Neutrophil (primary cell): ENCODE measurements at regions not wholly inside any gene's neighbourhood (a gene's known extent, or its start where the extent isn't known, plus 50 kb on each side); places are given as distances from the start of the nearest gene placed in this dataset.

ENCODE experiments used
- H3K27ac ChIP-seq: fragments of 200-600 bp; sonication (generic); 2 replicates; pipeline ENCODE4 v1.5.1; 2016; ENCODE audit warnings: mild to moderate bottlenecking, moderate library complexity
- H3K27me3 ChIP-seq: fragments of 200-600 bp; sonication (generic); 2 replicates; pipeline ENCODE4 v1.6.0; 2016; ENCODE audit warnings: mild to moderate bottlenecking
- H3K36me3 ChIP-seq: fragments of 200-600 bp; sonication (generic); 2 replicates; pipeline ENCODE4 v1.5.1; 2017
- H3K4me1 ChIP-seq, 2 experiments: fragments of 200-600 bp in 1 of 2; sonication (generic) in 1 of 2; 1 replicate in 1 of 2; 2 replicates in 1 of 2; pipeline versions ENCODE4 v1.5.1 to v1.6.1; 2013 to 2016; ENCODE audit warnings: low read depth in 1 of 2, low read length in 1 of 2, mild to moderate bottlenecking in 1 of 2, moderate library complexity in 1 of 2; ENCODE audit not compliant: control insufficient read depth in 1 of 2, insufficient read depth in 1 of 2
- H3K4me3 ChIP-seq, 2 experiments: fragments of 200-600 bp in 1 of 2; sonication (generic) in 1 of 2; 1 replicate in 1 of 2; 2 replicates in 1 of 2; pipeline ENCODE4 v1.5.1; 2013 to 2016; ENCODE audit warnings: low read depth in 1 of 2, low read length in 1 of 2, mild to moderate bottlenecking in 1 of 2, moderate library complexity in 1 of 2
- H3K9me3 ChIP-seq: fragments of 200-600 bp; sonication (generic); 2 replicates; pipeline ENCODE4 v1.5.1; 2016
- TF ChIP-seq, protein P1 (sequence below): fragments of 200-600 bp; sonication (generic); IDR thresholded peaks from 2 replicates; pipeline ENCODE4 v1.5.1; 2016; ENCODE audit warnings: antibody characterized with exemption

DNA sequence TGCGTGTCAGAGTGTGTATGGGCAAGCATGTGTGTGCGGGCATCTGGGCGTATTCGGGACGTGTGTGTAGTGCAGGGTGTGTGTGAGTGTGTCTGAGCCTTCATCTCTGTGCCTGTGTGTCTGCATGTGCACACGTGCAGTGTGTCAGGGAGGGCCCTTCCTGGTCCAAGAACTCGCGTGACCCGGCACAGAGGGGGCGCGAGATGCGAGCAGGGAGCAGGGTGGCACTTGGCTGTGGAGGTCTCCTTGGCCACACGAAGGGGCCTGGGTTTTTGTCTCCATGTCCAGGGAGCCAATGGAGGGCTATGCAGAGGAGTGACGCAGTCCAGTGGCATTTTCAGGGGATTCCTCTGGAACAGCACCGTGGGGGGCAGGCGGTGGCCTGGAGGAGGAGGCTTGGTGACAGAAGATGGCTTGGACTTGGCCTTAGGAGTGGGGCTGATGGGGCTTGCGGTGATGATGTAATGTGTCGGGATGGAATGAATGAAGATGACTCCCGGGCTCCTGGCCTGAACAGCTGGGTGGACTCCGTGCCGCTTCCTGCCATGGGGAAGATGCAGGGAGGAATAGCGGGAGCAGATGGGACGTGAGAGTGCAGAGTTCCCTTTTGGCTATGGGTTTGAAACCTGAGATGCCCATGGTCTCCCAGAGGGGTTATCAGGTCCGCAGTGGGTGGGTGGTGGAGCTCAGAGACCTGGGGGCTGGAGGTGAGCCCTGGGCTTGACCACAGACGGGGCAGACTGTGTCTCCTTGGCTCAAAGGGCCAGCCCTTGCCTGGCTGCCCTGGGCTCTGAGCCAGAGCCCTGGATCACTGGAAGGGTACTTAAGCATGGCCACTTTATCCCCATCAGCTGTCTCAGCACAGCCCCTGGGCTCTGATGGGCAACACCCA lies 208.3 kb downstream of the PHETA1 start:
- Histone ChIP-seq H3K9me3 (no peaks in the 10 kb centered on the region), H3K4me3 (no peak overlapping the region), H3K27ac (no peak overlapping the region), H3K4me1 (no peaks in the 10 kb centered on the region), H3K36me3 (no peaks in the 10 kb centered on the region), H3K27me3 (no peaks in the 10 kb centered on the region)
- TF ChIP-seq, protein P1, sequence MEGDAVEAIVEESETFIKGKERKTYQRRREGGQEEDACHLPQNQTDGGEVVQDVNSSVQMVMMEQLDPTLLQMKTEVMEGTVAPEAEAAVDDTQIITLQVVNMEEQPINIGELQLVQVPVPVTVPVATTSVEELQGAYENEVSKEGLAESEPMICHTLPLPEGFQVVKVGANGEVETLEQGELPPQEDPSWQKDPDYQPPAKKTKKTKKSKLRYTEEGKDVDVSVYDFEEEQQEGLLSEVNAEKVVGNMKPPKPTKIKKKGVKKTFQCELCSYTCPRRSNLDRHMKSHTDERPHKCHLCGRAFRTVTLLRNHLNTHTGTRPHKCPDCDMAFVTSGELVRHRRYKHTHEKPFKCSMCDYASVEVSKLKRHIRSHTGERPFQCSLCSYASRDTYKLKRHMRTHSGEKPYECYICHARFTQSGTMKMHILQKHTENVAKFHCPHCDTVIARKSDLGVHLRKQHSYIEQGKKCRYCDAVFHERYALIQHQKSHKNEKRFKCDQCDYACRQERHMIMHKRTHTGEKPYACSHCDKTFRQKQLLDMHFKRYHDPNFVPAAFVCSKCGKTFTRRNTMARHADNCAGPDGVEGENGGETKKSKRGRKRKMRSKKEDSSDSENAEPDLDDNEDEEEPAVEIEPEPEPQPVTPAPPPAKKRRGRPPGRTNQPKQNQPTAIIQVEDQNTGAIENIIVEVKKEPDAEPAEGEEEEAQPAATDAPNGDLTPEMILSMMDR = no peak

GRCh38 chr12:111158992-111159391 lies 209.9 kb downstream of the PHETA1 start:
- H3K9me3 ChIP-seq = no peaks in the 10 kb centered on the region

DNA sequence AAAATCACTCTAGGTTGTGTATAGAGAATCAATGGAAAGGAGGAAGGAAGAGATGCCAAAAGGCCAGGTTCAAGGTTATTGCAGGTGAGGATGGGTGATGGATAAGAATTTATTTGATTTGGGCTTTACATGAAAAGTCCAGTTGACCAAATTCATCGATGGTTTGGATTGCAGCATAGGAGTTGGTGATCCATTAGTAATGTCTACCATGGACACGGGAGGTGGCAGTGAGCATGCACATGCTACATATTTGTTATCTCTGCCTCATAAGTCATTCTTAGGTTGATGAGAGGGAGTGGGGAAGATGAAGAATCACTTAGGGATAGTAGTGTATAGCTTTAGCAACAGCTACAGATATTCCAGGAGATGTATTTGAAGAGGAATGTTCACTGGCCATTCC lies 211.4 kb downstream of the PHETA1 start:
- Histone ChIP-seq H3K27ac (no peak overlapping the region), H3K4me3 (no peak overlapping the region), H3K9me3 (no peaks in the 10 kb centered on the region), H3K4me1 (no peaks in the 10 kb centered on the region), H3K36me3 (no peaks in the 10 kb centered on the region), H3K27me3 (no peaks in the 10 kb centered on the region)
- TF ChIP-seq, protein P1 = no peak

More at GRCh38 chr12:111158992-111159391, 209.9 kb downstream of the PHETA1 start:
- no peaks in the 10 kb centered on the region for H3K27me3 ChIP-seq
- TF ChIP-seq, protein P1 = no peak
- H3K27ac ChIP-seq = no peak overlapping the region
- no peaks in the 10 kb centered on the region for H3K4me1 ChIP-seq
- no peak overlapping the region for H3K4me3 ChIP-seq
- H3K36me3 ChIP-seq = no peaks in the 10 kb centered on the region

- H3K9me3 ChIP-seq = no peaks in the 10 kb centered on the region
- no peak overlapping the region for H3K27ac ChIP-seq
- TF ChIP-seq, protein P1 = no peak
- no peak overlapping the region for H3K4me3 ChIP-seq
- no peaks in the 10 kb centered on the region for H3K36me3 ChIP-seq
- H3K27me3 ChIP-seq = no peaks in the 10 kb centered on the region
- H3K4me1 ChIP-seq = no peaks in the 10 kb centered on the region
These were observed 212.6 kb downstream of the PHETA1 start for GRCh38 chr12:111156304-111156703.

DNA sequence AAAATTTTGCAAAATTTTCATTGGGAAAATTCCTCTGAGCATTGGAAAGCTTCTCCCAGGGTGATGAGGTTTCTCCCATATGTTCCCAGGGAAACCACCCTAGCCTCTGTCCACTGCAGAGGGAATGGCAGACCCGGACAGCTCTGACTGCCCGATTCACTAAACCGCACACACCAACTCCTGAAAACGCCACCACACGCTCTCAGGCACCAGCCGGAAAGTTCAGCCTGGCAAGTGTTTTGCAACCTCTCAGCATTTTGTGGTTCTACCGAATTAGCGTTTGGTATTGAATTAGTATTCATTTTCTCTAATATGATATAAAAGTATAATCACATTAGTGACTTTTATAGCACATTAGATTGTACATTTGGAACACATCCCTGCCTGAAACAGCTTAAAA lies 213.4 kb downstream of the PHETA1 start:
- Histone ChIP-seq H3K27ac (no peak overlapping the region), H3K27me3 (no peaks in the 10 kb centered on the region), H3K4me1 (peaks cover 0 to 2% of the 10 kb centered on the region in 2 experiments), H3K36me3 (no peaks in the 10 kb centered on the region), H3K9me3 (no peaks in the 10 kb centered on the region), H3K4me3 (no peak overlapping the region)
- TF ChIP-seq, protein P1 = no peak
